Neural cell (in vitro differentiated cells): ENCODE measurements at regions not wholly inside any gene's neighbourhood (a gene's known extent, or its start where the extent isn't known, plus 50 kb on each side); places are given as distances from the start of the nearest gene placed in this dataset.

Experiments used
- H2AFZ ChIP-seq: fragments of 200-600, 300-800 bp; sonication (generic), shearing (Covaris generic); 2 replicates; pipeline ENCODE4 v1.6.0; 2014; ENCODE audit warnings: low read depth, mild to moderate bottlenecking, antibody characterized with exemption, low read length, moderate library complexity
- H3F3A ChIP-seq: fragments of 200-600 bp; shearing (Covaris generic); 2 replicates; pipeline ENCODE4 v1.6.1; 2016; ENCODE audit warnings: mild to moderate bottlenecking, moderate library complexity, mixed read lengths, antibody characterized with exemption, low read length; ENCODE audit not compliant: insufficient read depth, poor library complexity, severe bottlenecking
- H3K27ac ChIP-seq: fragments of 200-600, 300-800 bp; sonication (generic), shearing (Covaris generic); 2 replicates; pipeline ENCODE4 v1.5.1; 2014; ENCODE audit warnings: mild to moderate bottlenecking, low read length, moderate library complexity
- H3K27me3 ChIP-seq: fragments of 300-800, 200-600 bp; sonication (generic), shearing (Covaris generic); 2 replicates; pipeline ENCODE4 v1.6.0; 2014; ENCODE audit warnings: mild to moderate bottlenecking, low read depth, low read length, moderate library complexity; ENCODE audit not compliant: insufficient read depth
- H3K36me3 ChIP-seq: fragments of 300-800, 200-600 bp; sonication (generic), shearing (Covaris generic); 2 replicates; pipeline ENCODE4 v1.5.1; 2014; ENCODE audit warnings: mild to moderate bottlenecking, antibody characterized with exemption, low read length, moderate library complexity; ENCODE audit not compliant: insufficient read depth
- H3K4me2 ChIP-seq: fragments of 300-800, 200-600 bp; sonication (generic), shearing (Covaris generic); 2 replicates; pipeline ENCODE4 v1.6.0; 2014; ENCODE audit warnings: mild to moderate bottlenecking, low read length
- H3K4me3 ChIP-seq: fragments of 300-800, 200-600 bp; sonication (generic), shearing (Covaris generic); 2 replicates; pipeline ENCODE4 v1.5.1; 2014; ENCODE audit warnings: mild to moderate bottlenecking, low read length, moderate library complexity
- H3K79me2 ChIP-seq: fragments of 200-600 bp; shearing (Covaris generic); replicated peaks from 2 replicates; pipeline ENCODE4 v1.6.0; 2014; ENCODE audit warnings: mild to moderate bottlenecking, low read length, moderate library complexity; ENCODE audit not compliant: insufficient read depth
- H3K9ac ChIP-seq: fragments of 300-800, 200-600 bp; sonication (generic), shearing (Covaris generic); 2 replicates; pipeline ENCODE4 v1.6.1; 2016; ENCODE audit warnings: mild to moderate bottlenecking, low read length, mixed read lengths
- H3K9me2 ChIP-seq: fragments of 200-600 bp; shearing (Covaris generic); 2 replicates; pipeline ENCODE4 v1.6.1; 2016; ENCODE audit warnings: mild to moderate bottlenecking, low read length, mixed read lengths; ENCODE audit not compliant: insufficient read depth
- H3K9me3 ChIP-seq: fragments of 200-600, 300-800 bp; sonication (generic), shearing (Covaris generic); 2 replicates; pipeline ENCODE4 v1.6.1; 2016; ENCODE audit warnings: mild to moderate bottlenecking, mixed run types, low read length, moderate library complexity, mixed read lengths
- H4K20me1 ChIP-seq: fragments of 200-600 bp; shearing (Covaris generic); 2 replicates; pipeline ENCODE4 v1.6.1; 2016; ENCODE audit warnings: mild to moderate bottlenecking, mixed run types; ENCODE audit not compliant: insufficient read depth
- EP300 ChIP-seq: fragments of 450-650 bp; conservative IDR thresholded peaks from 2 replicates; pipeline ENCODE4 v1.6.1; 2014; ENCODE audit warnings: antibody characterized with exemption, mild to moderate bottlenecking, moderate library complexity; ENCODE audit not compliant: poor library complexity, severe bottlenecking
- EZH2 ChIP-seq: fragments of 200-600, 300-800 bp; shearing (Covaris generic), sonication (generic); IDR thresholded peaks from 2 replicates; pipeline ENCODE4 v1.6.1; 2014; ENCODE audit warnings: antibody characterized with exemption, low read length, borderline replicate concordance, mild to moderate bottlenecking; ENCODE audit not compliant: insufficient read depth, poor library complexity, severe bottlenecking
- MXI1 ChIP-seq: fragments of 450-650 bp; conservative IDR thresholded peaks from 2 replicates; pipeline ENCODE4 v1.6.1; 2014; ENCODE audit warnings: antibody characterized with exemption, mild to moderate bottlenecking; ENCODE audit not compliant: poor library complexity, severe bottlenecking
- POLR2AphosphoS5 ChIP-seq: IDR thresholded peaks from 2 replicates; pipeline ENCODE4 v1.6.1; 2012
- RAD21 ChIP-seq: fragments of 450-650 bp; conservative IDR thresholded peaks from 2 replicates; pipeline ENCODE4 v1.6.1; 2014; ENCODE audit warnings: antibody characterized with exemption, mild to moderate bottlenecking, moderate library complexity
- SMC3 ChIP-seq: fragments of 450-650 bp; conservative IDR thresholded peaks from 2 replicates; pipeline ENCODE4 v1.6.1; 2014; ENCODE audit warnings: antibody characterized with exemption, mild to moderate bottlenecking, moderate library complexity; ENCODE audit not compliant: poor library complexity
- TAF1 ChIP-seq: IDR thresholded peaks from 2 replicates; pipeline ENCODE4 v1.6.1; 2012; ENCODE audit warnings: low read depth
- TF ChIP-seq, protein P1 (sequence below): IDR thresholded peaks from 2 replicates; pipeline ENCODE4 v1.6.1; 2012; ENCODE audit warnings: borderline replicate concordance
- TF ChIP-seq, protein P2 (sequence below): fragments of 450-650 bp; IDR thresholded peaks from 2 replicates; pipeline ENCODE4 v1.5.1; 2014; ENCODE audit warnings: antibody characterized with exemption, mild to moderate bottlenecking, moderate library complexity; ENCODE audit not compliant: poor library complexity, severe bottlenecking

DNA sequence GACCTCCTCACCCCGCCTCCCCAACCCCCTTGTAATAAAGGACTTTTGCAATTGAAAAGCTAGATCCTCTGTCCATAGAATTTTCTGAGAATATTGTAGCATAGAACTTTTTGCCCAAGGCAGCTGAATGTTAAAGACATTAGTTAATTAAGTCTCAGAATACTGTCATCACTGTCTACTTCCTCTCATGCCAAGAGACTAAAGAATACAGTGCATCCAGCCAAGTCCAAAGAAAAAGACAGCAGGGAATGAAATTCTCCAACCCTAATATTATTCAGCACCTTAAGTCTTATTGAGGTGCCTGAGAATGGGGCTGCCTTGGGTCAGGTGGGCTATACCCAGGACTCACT lies 313.3 kb upstream of the GATB start:
- Histone ChIP-seq H3K9me3 (no peaks in the 10 kb centered on the region), H3F3A (no peaks in the 10 kb centered on the region)

DNA sequence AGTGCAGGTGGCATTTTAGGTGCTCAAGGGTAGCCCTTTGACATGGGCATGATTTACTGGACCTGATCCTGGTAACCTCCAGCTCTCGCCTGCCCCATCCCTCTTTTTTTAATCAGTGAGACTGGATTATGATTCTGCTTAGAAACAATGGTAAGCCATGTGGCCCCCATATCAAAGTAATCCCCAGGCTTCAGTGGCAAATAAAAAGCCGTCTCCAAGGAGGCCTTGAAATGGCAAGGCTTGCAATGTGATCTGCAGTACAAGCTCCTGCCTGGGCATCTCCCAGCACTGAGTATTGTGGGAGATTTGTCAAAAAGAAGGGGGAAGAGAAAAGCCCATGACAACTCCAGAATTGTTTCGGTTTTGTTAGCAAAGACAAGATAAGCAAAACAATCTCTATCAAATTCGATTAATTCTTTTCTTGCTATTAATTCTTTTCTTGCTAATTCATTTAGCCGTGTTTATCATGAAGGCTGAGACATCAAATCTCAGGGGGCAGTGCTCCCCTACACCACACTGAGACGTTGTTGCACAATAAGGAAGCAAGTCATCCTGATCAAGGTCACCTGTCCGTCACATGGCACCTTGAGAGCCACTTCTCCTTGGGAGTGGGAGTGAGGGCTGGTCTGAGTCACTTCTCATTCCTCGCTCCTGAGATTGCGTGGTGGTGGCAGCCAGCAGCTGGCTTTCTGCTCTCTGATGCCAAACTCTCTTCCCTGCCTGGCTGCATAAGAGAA lies 312.7 kb upstream of the GATB start:
- no peak overlapping the region for H3K27ac ChIP-seq
- no peaks in the 10 kb centered on the region for H3K9me2 ChIP-seq
- H3K9ac ChIP-seq: no peak overlapping the region
- H3K4me3 ChIP-seq: no peak overlapping the region
- H2AFZ ChIP-seq: no peak overlapping the region
- no peaks in the 10 kb centered on the region for H3F3A ChIP-seq
- H3K36me3 ChIP-seq: no peaks in the 10 kb centered on the region
- H3K79me2 ChIP-seq: no peaks in the 10 kb centered on the region
- no peaks in the 10 kb centered on the region for H4K20me1 ChIP-seq
- H3K4me2 ChIP-seq: no peak overlapping the region
- no peaks in the 10 kb centered on the region for H3K27me3 ChIP-seq
- no peaks in the 10 kb centered on the region for H3K9me3 ChIP-seq
- TF ChIP-seq POLR2AphosphoS5 (no peak), SMC3 (no peak), EZH2 (no peak), EP300 (no peak), MXI1 (no peak), TAF1 (no peak), RAD21 (no peak)
- TF ChIP-seq, protein P1, sequence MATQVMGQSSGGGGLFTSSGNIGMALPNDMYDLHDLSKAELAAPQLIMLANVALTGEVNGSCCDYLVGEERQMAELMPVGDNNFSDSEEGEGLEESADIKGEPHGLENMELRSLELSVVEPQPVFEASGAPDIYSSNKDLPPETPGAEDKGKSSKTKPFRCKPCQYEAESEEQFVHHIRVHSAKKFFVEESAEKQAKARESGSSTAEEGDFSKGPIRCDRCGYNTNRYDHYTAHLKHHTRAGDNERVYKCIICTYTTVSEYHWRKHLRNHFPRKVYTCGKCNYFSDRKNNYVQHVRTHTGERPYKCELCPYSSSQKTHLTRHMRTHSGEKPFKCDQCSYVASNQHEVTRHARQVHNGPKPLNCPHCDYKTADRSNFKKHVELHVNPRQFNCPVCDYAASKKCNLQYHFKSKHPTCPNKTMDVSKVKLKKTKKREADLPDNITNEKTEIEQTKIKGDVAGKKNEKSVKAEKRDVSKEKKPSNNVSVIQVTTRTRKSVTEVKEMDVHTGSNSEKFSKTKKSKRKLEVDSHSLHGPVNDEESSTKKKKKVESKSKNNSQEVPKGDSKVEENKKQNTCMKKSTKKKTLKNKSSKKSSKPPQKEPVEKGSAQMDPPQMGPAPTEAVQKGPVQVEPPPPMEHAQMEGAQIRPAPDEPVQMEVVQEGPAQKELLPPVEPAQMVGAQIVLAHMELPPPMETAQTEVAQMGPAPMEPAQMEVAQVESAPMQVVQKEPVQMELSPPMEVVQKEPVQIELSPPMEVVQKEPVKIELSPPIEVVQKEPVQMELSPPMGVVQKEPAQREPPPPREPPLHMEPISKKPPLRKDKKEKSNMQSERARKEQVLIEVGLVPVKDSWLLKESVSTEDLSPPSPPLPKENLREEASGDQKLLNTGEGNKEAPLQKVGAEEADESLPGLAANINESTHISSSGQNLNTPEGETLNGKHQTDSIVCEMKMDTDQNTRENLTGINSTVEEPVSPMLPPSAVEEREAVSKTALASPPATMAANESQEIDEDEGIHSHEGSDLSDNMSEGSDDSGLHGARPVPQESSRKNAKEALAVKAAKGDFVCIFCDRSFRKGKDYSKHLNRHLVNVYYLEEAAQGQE: no peak
- TF ChIP-seq, protein P2, sequence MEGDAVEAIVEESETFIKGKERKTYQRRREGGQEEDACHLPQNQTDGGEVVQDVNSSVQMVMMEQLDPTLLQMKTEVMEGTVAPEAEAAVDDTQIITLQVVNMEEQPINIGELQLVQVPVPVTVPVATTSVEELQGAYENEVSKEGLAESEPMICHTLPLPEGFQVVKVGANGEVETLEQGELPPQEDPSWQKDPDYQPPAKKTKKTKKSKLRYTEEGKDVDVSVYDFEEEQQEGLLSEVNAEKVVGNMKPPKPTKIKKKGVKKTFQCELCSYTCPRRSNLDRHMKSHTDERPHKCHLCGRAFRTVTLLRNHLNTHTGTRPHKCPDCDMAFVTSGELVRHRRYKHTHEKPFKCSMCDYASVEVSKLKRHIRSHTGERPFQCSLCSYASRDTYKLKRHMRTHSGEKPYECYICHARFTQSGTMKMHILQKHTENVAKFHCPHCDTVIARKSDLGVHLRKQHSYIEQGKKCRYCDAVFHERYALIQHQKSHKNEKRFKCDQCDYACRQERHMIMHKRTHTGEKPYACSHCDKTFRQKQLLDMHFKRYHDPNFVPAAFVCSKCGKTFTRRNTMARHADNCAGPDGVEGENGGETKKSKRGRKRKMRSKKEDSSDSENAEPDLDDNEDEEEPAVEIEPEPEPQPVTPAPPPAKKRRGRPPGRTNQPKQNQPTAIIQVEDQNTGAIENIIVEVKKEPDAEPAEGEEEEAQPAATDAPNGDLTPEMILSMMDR: no peak

More for the DNA sequence above, 313.3 kb upstream of the GATB start:
- Histone ChIP-seq H3K4me2 (no peak overlapping the region), H3K79me2 (no peaks in the 10 kb centered on the region), H3K27ac (no peak overlapping the region), H3K9me2 (no peaks in the 10 kb centered on the region), H2AFZ (no peak overlapping the region), H3K4me3 (no peak overlapping the region), H4K20me1 (no peaks in the 10 kb centered on the region), H3K9ac (no peak overlapping the region), H3K36me3 (no peaks in the 10 kb centered on the region), H3K27me3 (no peaks in the 10 kb centered on the region)
- TF ChIP-seq POLR2AphosphoS5 (no peak), EZH2 (no peak), TAF1 (no peak), SMC3 (no peak), RAD21 (no peak), EP300 (no peak), MXI1 (no peak)
- TF ChIP-seq, protein P1: no peak
- TF ChIP-seq, protein P2: no peak
